ENCODE measurements at regions not wholly inside any gene's neighbourhood (a gene's known extent, or its start where the extent isn't known, plus 50 kb on each side); places are given as distances from the start of the nearest gene placed in this dataset.

DNA sequence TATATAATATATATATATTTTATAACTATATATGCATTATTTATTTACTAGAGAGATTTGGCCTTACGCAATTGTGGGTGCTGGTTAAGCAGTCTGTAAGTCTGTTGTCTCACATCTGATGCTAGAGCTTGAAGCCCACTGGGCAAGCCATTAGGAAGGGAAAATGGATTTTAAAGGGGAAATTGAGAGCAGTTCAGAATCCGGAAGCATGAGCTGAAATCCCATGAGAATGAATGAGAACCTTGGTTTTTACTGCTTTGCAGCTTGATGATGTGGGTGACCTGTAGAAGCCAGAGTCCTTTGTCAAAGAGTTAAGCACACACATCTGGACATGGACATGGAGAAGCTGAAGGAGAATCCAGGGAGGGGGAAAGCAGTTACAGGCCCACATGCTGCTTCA lies 220.8 kb upstream of the DAB1 start:
- H3K4me3 ChIP-seq: no peak overlapping the region
- H3K79me2 ChIP-seq (ENCODE audit: low read depth): no peaks in the 10 kb centered on the region
- H3K4me2 ChIP-seq: no peak overlapping the region
- intact Hi-C loops (cut with micrococcal nuclease; ENCODE audit: unreplicated experiment): no loop called here
- TF ChIP-seq, protein P1, sequence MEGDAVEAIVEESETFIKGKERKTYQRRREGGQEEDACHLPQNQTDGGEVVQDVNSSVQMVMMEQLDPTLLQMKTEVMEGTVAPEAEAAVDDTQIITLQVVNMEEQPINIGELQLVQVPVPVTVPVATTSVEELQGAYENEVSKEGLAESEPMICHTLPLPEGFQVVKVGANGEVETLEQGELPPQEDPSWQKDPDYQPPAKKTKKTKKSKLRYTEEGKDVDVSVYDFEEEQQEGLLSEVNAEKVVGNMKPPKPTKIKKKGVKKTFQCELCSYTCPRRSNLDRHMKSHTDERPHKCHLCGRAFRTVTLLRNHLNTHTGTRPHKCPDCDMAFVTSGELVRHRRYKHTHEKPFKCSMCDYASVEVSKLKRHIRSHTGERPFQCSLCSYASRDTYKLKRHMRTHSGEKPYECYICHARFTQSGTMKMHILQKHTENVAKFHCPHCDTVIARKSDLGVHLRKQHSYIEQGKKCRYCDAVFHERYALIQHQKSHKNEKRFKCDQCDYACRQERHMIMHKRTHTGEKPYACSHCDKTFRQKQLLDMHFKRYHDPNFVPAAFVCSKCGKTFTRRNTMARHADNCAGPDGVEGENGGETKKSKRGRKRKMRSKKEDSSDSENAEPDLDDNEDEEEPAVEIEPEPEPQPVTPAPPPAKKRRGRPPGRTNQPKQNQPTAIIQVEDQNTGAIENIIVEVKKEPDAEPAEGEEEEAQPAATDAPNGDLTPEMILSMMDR (conservative IDR thresholded peaks at IDR 0.05): no peak
- no peak for TF ChIP-seq EZH2 (IDR thresholded peaks at IDR 0.05; ENCODE audit: low read depth)
- peaks cover 17% of the 10 kb centered on the region; the same call in 1 of the 2 replicates for H3K27me3 ChIP-seq (ENCODE audit: insufficient read depth, low read depth)
- H3K9me2 ChIP-seq (ENCODE audit: insufficient read depth): no peaks in the 10 kb centered on the region
- H3K9me3 ChIP-seq (ENCODE audit: insufficient read depth, low read depth): no peaks in the 10 kb centered on the region
- no peak overlapping the region for H2AFZ ChIP-seq
- H3K4me1 ChIP-seq (replicated peaks; ENCODE audit: insufficient read depth): no peaks in the 10 kb centered on the region
- H4K20me1 ChIP-seq (ENCODE audit: insufficient read depth): no peaks in the 10 kb centered on the region
- no peaks in the 10 kb centered on the region for H3K36me3 ChIP-seq (ENCODE audit: low read depth)
- ChIA-PET POLR2A (ENCODE audit: unreplicated experiment) (no interaction called here), CTCF (no interaction called here)
- H3F3A ChIP-seq (ENCODE audit: insufficient read depth, low read depth): no peaks in the 10 kb centered on the region
- no TSS peak for BruUV-seq (replicated peaks)
- no peak for DNase-seq
- H3K27ac ChIP-seq: no peak overlapping the region

DNA sequence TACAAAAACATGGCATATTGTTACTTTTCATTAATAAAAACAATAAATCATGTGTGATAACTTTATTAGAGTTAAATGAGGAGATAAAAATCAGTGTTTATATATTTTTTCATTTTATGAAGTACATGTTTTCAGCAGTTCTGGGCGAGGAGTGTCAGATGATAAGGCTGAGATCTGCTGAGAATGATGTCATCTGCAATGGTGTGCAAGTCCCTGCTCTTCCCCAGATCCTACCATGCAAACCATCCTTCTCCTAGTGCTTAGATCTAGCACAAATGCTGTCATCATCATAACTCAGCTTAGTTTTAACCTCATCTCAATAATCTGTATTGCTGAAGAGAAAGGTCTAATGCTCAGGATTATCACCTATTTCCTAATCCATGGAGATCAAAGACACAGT lies 214.4 kb upstream of the DAB1 start:
- no peaks in the 10 kb centered on the region for H3K9me3 ChIP-seq (ENCODE audit: insufficient read depth, low read depth)
- H3F3A ChIP-seq (ENCODE audit: insufficient read depth, low read depth): no peaks in the 10 kb centered on the region
- intact Hi-C loops (cut with micrococcal nuclease; ENCODE audit: unreplicated experiment): no loop called here
- no TSS peak for BruUV-seq (replicated peaks)
- CTCF ChIA-PET: no interaction called here
- H2AFZ ChIP-seq: no peak overlapping the region
- H3K4me3 ChIP-seq: no peak overlapping the region
- peaks cover 11% of the 10 kb centered on the region; the same call in 1 of the 2 replicates for H3K27me3 ChIP-seq (ENCODE audit: insufficient read depth, low read depth)
- H3K4me1 ChIP-seq (replicated peaks; ENCODE audit: insufficient read depth): no peaks in the 10 kb centered on the region
- no peak overlapping the region for H3K27ac ChIP-seq
- no peak for DNase-seq
- POLR2A ChIA-PET (ENCODE audit: unreplicated experiment): no interaction called here
- H3K4me2 ChIP-seq: no peak overlapping the region
- TF ChIP-seq, protein P1 (conservative IDR thresholded peaks at IDR 0.05): no peak
- TF ChIP-seq EZH2 (IDR thresholded peaks at IDR 0.05; ENCODE audit: low read depth): no peak
- no peaks in the 10 kb centered on the region for H3K36me3 ChIP-seq (ENCODE audit: low read depth)
- no peaks in the 10 kb centered on the region for H4K20me1 ChIP-seq (ENCODE audit: insufficient read depth)
- H3K9me2 ChIP-seq (ENCODE audit: insufficient read depth): no peaks in the 10 kb centered on the region
- no peaks in the 10 kb centered on the region for H3K79me2 ChIP-seq (ENCODE audit: low read depth)

DNA sequence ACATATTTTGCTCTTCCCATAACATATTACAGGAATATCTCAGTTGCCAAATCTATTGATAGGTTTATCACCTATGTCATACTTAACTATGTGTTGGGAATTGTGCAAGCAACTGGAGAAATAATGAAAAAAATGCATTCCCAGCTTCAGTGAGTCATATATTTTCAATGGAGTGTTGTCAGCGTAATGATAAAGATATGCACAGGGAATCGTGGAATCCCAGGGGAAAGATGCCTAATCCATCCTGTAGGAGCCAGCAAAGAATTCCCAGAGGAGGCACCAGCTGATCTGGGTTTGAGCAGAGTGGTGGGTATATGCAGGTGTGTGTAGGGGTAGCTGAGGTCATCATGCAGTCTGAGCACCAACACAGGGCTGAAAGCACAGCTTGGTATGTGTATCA lies 213.3 kb upstream of the DAB1 start:
- Histone ChIP-seq H3K4me3 (no peak overlapping the region), H4K20me1 (ENCODE audit: insufficient read depth) (no peaks in the 10 kb centered on the region), H3K9me3 (ENCODE audit: insufficient read depth, low read depth) (no peaks in the 10 kb centered on the region), H3K27me3 (ENCODE audit: insufficient read depth, low read depth) (peaks cover 6% of the 10 kb centered on the region; the same call in 1 of the 2 replicates), H2AFZ (no peak overlapping the region), H3F3A (ENCODE audit: insufficient read depth, low read depth) (no peaks in the 10 kb centered on the region), H3K79me2 (ENCODE audit: low read depth) (no peaks in the 10 kb centered on the region), H3K4me2 (no peak overlapping the region), H3K9me2 (ENCODE audit: insufficient read depth) (no peaks in the 10 kb centered on the region), H3K4me1 (replicated peaks; ENCODE audit: insufficient read depth) (no peaks in the 10 kb centered on the region), H3K27ac (no peak overlapping the region), H3K36me3 (ENCODE audit: low read depth) (no peaks in the 10 kb centered on the region)
- no peak for TF ChIP-seq EZH2 (IDR thresholded peaks at IDR 0.05; ENCODE audit: low read depth)
- TF ChIP-seq, protein P1 (conservative IDR thresholded peaks at IDR 0.05): no peak
- DNase-seq: no peak
- ChIA-PET POLR2A (ENCODE audit: unreplicated experiment) (no interaction called here), CTCF (no interaction called here)
- intact Hi-C loops (cut with micrococcal nuclease; ENCODE audit: unreplicated experiment): no loop called here
- BruUV-seq (replicated peaks): no TSS peak

All from PC-9 (cell line).